Renal pelvis (tissue), 1 donor: ENCODE measurements at regions not wholly inside any gene's neighbourhood (a gene's known extent, or its start where the extent isn't known, plus 50 kb on each side); places are given as distances from the start of the nearest gene placed in this dataset.
"Not testable (repeated sequence)": the region's sequence is repeated elsewhere in the genome, so short reads cannot be mapped to it uniquely, and the experiment has no call there.

Experiments used
- DNase-seq: peaks from one replicate; pipeline ENCODE4 v3.0.0-alpha.2; 2013

GRCh38 chr12:125988545-125988944 is 923.3 kb downstream of the AACS start:
- no peak for DNase-seq

GRCh38 chr12:125989696-125990095 is 924.5 kb downstream of the AACS start:
- DNase-seq = no peak

- DNase-seq = no peak
These were observed 931.2 kb downstream of the AACS start for GRCh38 chr12:125996443-125996842.

- no peak for DNase-seq
These were observed 934.4 kb downstream of the AACS start for GRCh38 chr12:125999628-126000027.

- no peak for DNase-seq
These were observed 954.1 kb downstream of the AACS start for GRCh38 chr12:126019385-126019784.

GRCh38 chr12:126021675-126022074 is 956.4 kb downstream of the AACS start:
- no peak for DNase-seq

- DNase-seq = no peak
These were observed 962.6 kb downstream of the AACS start for GRCh38 chr12:126027825-126028224.

GRCh38 chr12:126030573-126030972 is 965.3 kb downstream of the AACS start:
- DNase-seq = no peak

GRCh38 chr12:126033751-126034150 is 968.5 kb downstream of the AACS start:
- no peak for DNase-seq

GRCh38 chr12:126036348-126036747 is 971.1 kb downstream of the AACS start:
- no peak for DNase-seq

- DNase-seq = no peak
These were observed 973.2 kb downstream of the AACS start for GRCh38 chr12:126038434-126038833.

- DNase-seq = no peak
These were observed 975.1 kb downstream of the AACS start for GRCh38 chr12:126040307-126040706.

- no peak for DNase-seq
These were observed 977.1 kb downstream of the AACS start for GRCh38 chr12:126042286-126042685.

GRCh38 chr12:126049501-126049900 is 984.3 kb downstream of the AACS start:
- not testable (repeated sequence) for DNase-seq

GRCh38 chr12:126051611-126052107 is 986.4 kb downstream of the AACS start:
- no peak for DNase-seq

GRCh38 chr12:126055521-126055920 is 990.3 kb downstream of the AACS start:
- no peak for DNase-seq

- DNase-seq = no peak
These were observed 996.5 kb downstream of the AACS start for GRCh38 chr12:126061777-126062176.

GRCh38 chr12:126064028-126064427 is 998.8 kb downstream of the AACS start:
- DNase-seq = no peak

GRCh38 chr12:126067626-126068329 is 1002.5 kb downstream of the AACS start:
- DNase-seq = no peak

- DNase-seq = peak; percentile 20
These were observed 1004.4 kb downstream of the AACS start for GRCh38 chr12:126069549-126070165.

GRCh38 chr12:126076515-126076914 is 1011.3 kb downstream of the AACS start:
- no peak for DNase-seq

GRCh38 chr12:126083926-126084325 is 1018.7 kb downstream of the AACS start:
- no peak for DNase-seq

- no peak for DNase-seq
These were observed 1019.2 kb downstream of the AACS start for GRCh38 chr12:126084480-126084879.

GRCh38 chr12:126086242-126086641 is 1021.0 kb downstream of the AACS start:
- no peak for DNase-seq
